ENCODE measurements at regions not wholly inside any gene's neighbourhood (a gene's known extent, or its start where the extent isn't known, plus 50 kb on each side); places are given as distances from the start of the nearest gene placed in this dataset.

- DNase-seq (ENCODE audit: extremely low read depth, insufficient read length), result no peak
- H3K36me3 ChIP-seq (ENCODE audit: control insufficient read depth, insufficient read depth, low read length), result no peaks in the 10 kb centered on the region
- no peaks in the 10 kb centered on the region for H3K27me3 ChIP-seq (replicated peaks; ENCODE audit: control insufficient read depth, insufficient read depth, low read length)
- H3K4me3 ChIP-seq (replicated peaks; ENCODE audit: low read depth, low read length), result no peak overlapping the region
- TF ChIP-seq CTCF (IDR thresholded peaks at IDR 0.05; ENCODE audit: insufficient read depth, low read length, poor library complexity, severe bottlenecking), result no peak
Observed at GRCh38 chr4:34950926-34951325, 1293.4 kb downstream of the ARAP2 start.

GRCh38 chr4:34953145-34953799 is 1291.0 kb downstream of the ARAP2 start:
- Histone ChIP-seq H3K27me3 (replicated peaks; ENCODE audit: control insufficient read depth, insufficient read depth, low read length) (no peaks in the 10 kb centered on the region), H3K36me3 (ENCODE audit: control insufficient read depth, insufficient read depth, low read length) (no peaks in the 10 kb centered on the region), H3K4me3 (replicated peaks; ENCODE audit: low read depth, low read length) (no peak overlapping the region)
- DNase-seq (ENCODE audit: extremely low read depth, insufficient read length), result no peak
- no peak for TF ChIP-seq CTCF (IDR thresholded peaks at IDR 0.05; ENCODE audit: insufficient read depth, low read length, poor library complexity, severe bottlenecking)

- no peaks in the 10 kb centered on the region for H3K36me3 ChIP-seq (ENCODE audit: control insufficient read depth, insufficient read depth, low read length)
- no peak overlapping the region for H3K4me3 ChIP-seq (replicated peaks; ENCODE audit: low read depth, low read length)
- no peak for TF ChIP-seq CTCF (IDR thresholded peaks at IDR 0.05; ENCODE audit: insufficient read depth, low read length, poor library complexity, severe bottlenecking)
- no peaks in the 10 kb centered on the region for H3K27me3 ChIP-seq (replicated peaks; ENCODE audit: control insufficient read depth, insufficient read depth, low read length)
- no peak for DNase-seq (ENCODE audit: extremely low read depth, insufficient read length)
Observed at GRCh38 chr4:34964613-34965012, 1279.7 kb downstream of the ARAP2 start.

GRCh38 chr4:34972189-34972588 is 1272.1 kb downstream of the ARAP2 start:
- Histone ChIP-seq H3K36me3 (ENCODE audit: control insufficient read depth, insufficient read depth, low read length) (no peaks in the 10 kb centered on the region), H3K4me3 (replicated peaks; ENCODE audit: low read depth, low read length) (no peak overlapping the region), H3K27me3 (replicated peaks; ENCODE audit: control insufficient read depth, insufficient read depth, low read length) (no peaks in the 10 kb centered on the region)
- no peak for DNase-seq (ENCODE audit: extremely low read depth, insufficient read length)
- no peak for TF ChIP-seq CTCF (IDR thresholded peaks at IDR 0.05; ENCODE audit: insufficient read depth, low read length, poor library complexity, severe bottlenecking)

- Histone ChIP-seq H3K27me3 (replicated peaks; ENCODE audit: control insufficient read depth, insufficient read depth, low read length) (no peaks in the 10 kb centered on the region), H3K4me3 (replicated peaks; ENCODE audit: low read depth, low read length) (no peak overlapping the region), H3K36me3 (ENCODE audit: control insufficient read depth, insufficient read depth, low read length) (no peaks in the 10 kb centered on the region)
- no peak for DNase-seq (ENCODE audit: extremely low read depth, insufficient read length)
- TF ChIP-seq CTCF (IDR thresholded peaks at IDR 0.05; ENCODE audit: insufficient read depth, low read length, poor library complexity, severe bottlenecking), result no peak
Observed at GRCh38 chr4:34973650-34974312, 1270.5 kb downstream of the ARAP2 start.
